GM18517 (cell line): ENCODE measurements at regions not wholly inside any gene's neighbourhood (a gene's known extent, or its start where the extent isn't known, plus 50 kb on each side); places are given as distances from the start of the nearest gene placed in this dataset.

ENCODE experiments used
- ATAC-seq: cut with Tn5 transposase; IDR thresholded peaks from one replicate; pipeline ENCODE4 v1.9.1; 2021; ENCODE audit warnings: mild to moderate bottlenecking, moderate library complexity; ENCODE audit not compliant: unreplicated experiment

- no peak for ATAC-seq
Observed at GRCh38 chr2:58578276-58578675, 337.2 kb upstream of the FANCL start.

DNA sequence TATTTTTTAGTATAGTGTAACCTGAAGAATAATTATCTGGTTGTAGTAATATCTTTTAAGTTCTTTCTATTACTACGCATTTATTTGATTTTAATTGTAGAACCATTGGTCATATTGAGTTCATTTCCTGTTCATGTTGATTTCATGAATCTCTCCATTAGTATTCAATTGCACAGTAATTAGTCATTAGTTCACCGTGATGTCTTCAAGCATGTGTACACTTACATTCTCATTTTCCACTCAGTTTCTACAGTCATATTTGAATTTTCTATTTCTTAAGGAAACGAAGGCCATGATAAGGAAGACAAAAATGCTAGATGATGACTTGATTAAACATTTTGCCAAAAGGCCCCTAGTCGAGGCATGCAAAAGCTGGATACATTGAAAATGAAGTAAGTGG lies 333.7 kb upstream of the FANCL start:
- ATAC-seq, result no peak

GRCh38 chr2:58572731-58573130 lies 331.6 kb upstream of the FANCL start:
- ATAC-seq, result no peak

GRCh38 chr2:58571181-58571852 lies 330.2 kb upstream of the FANCL start:
- ATAC-seq, result peak; percentile 87

DNA sequence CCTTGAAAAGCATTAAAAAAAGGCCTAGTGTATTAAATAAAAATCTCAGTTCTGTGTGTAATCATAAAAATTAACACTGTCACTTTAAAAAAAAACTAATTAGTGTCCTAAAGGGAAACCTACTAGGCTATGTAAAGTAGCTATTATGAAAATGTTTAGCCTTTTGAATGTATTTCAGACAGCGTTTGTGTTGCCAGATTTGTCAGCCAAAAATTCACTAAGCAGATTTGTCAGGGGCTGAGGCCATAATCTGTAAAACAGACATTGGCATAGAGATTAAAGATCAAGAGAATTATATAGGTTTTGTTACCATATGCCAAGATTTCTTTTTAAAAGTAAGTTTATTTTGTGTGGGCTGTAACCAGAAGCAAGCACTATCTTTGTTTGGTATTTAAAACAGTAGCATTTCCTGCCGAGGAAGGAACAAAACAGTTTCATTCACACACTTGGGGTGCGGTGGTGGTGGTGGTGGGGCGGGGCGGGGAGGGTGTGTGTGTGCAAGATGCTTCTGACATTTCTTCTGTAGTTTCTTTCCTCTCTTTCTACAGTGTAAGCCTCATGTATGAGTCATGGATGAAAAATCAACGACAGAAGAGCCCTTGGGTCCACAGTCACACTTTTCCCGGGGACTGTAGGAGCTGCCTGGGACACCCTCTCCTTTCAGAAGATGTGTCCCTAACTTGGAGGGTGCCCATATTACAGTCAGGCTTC lies 328.5 kb upstream of the FANCL start:
- ATAC-seq, result no peak

DNA sequence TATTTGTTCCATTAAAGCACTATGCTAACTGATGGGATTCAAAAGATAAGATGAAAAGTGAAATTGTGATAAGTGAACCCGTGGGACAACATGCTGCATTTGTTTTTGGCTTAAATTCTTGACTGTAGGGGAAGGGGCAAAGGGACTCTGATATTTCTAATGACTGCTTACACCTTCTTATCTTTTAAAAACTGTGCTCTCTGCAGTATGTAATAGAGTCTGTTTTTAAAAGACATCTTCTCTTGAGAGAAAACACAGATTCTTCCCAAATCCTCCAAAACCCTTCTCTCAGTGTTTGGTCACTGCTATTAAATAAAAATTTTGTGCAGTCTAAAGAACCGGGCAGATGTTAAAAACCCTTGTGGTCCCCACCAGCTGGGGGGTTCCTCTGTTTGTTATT lies 327.8 kb upstream of the FANCL start:
- ATAC-seq, result no peak

- ATAC-seq, result no peak
Observed at GRCh38 chr2:58562276-58562675, 321.2 kb upstream of the FANCL start.

DNA sequence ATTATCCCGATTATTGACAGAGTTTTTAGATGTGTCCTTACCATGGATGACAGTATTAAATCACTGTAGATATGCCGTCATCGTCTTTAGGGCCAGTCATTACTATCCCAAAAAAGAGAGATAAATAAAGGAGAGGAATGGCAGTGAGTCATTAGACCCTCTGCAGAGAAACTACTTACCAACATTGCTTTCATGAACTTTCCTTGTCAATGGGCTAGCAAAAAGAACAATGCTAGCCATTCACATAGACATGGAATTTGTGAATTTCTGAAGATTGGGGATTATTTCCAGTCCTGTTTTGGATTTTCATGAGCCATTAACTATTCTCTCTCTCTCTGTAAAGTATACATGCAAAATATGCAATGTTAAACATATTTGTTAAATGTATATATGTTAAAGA lies 319.4 kb upstream of the FANCL start:
- ATAC-seq, result no peak

DNA sequence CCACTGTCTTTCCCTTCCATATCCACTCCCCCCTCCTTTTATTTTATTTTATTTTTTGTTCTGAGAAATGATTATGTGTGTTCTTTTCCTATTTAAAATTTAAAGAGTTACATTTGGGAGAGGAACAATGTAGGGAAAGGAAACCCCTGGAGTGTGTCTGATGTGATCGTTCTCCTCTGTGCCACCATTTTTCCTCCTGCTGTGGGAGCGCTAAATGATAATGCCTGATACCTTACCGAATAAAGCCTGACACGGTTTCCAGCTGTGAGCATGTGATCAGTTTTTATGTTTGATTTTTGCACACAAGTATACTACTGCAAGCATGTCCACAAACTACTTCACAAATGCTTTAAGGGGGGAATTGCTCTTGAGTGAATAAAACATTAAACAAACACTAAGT lies 317.8 kb upstream of the FANCL start:
- no peak for ATAC-seq

GRCh38 chr2:58557176-58557575 lies 316.1 kb upstream of the FANCL start:
- no peak for ATAC-seq

GRCh38 chr2:58553937-58554336 lies 312.8 kb upstream of the FANCL start:
- no peak for ATAC-seq

GRCh38 chr2:58553522-58553921 lies 312.4 kb upstream of the FANCL start:
- no peak for ATAC-seq

- ATAC-seq, result no peak
Observed at GRCh38 chr2:58545300-58546280, 304.5 kb upstream of the FANCL start.

DNA sequence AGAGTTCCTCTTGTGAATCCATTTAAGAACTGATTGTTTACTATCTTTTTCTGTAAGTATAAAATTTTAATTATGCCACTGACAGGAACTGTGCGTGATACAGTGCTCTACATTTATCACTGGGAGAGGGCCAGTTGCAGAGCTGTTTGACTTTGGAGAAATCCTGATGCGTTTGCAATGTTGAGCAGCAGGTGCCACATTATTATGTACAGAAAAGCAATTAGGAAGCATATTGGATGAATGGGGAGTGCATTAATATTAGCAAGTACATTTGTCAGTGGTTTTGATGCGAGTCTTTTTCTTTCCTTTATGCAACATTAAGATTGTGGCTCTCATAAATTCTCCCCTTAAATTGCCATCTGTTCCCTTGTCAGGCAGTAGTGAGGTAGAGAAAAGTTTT lies 302.3 kb upstream of the FANCL start:
- no peak for ATAC-seq

DNA sequence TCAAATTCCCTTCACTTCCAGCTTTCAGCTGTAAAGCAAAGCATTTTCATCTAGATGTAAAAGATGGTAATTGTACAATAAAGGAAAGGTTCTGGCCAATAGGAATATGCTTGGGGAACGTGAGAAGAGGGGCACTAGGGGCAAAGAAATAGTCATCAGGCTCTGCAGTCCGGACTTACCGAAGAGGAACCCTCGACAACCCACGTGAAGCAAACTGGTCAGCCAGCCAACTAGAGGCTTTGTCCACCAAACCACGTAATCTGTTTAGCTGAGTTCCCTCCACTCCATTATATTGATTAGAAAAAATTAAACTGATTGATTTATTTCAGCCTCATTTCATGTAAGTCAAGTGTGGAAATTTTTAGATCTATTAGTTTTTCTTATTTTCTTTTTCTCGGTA lies 300.4 kb upstream of the FANCL start:
- no peak for ATAC-seq

DNA sequence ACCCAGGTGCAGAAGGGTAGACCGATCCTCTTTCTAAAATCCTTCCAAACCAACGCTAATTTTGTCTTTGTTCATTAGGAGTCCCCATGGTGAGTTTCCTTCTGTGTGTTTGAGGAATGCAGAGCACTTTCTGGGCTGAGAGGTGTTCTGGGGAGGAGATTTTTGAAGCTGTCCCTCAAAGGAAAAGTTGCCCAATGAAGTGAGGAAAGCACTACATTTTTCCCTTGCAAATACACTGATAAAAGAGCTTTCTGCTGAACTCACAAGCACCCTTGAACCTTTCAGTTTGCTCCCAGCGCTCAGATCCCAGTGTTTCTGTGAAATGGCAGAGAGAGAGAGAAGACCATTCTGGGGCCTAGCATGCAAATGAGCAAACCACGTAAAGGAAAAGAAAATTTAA lies 299.6 kb upstream of the FANCL start:
- ATAC-seq, result no peak

DNA sequence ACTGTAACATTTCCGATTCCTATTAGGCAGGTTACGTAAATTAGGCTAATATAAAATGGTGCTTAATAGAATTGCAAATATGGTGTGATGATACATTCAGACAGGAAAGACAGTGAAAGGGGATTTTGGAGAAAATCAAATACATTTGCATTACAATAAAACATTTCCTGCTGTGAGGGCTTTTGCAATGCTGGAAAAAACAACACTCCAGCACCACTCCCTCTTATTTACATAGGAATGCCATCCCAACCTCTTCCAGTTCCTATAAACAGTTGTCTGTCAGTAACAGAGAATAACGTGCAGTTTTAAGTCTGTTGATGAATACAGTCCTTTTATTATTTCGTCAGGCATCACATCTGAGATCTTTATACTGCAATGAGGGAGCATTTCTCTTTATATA lies 298.8 kb upstream of the FANCL start:
- ATAC-seq, result no peak

DNA sequence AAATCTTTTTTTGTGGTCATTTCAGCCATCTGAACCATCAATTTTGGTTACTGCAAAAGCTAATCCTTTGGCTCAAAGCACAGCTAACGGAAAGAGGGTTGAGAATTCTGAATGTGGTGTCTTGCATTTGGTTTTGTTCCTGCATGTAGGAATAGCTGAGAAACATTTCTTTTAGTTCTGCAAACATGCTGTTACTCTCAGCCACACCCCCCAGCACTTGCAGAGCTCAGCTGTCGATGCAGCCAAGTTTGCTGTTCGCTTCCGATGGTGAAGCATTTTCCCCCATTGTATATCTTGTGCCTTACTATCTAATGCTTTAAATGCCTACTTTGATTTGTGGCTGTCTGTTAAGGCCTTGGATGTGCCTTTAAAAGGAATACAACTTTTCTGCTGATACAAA lies 294.9 kb upstream of the FANCL start:
- no peak for ATAC-seq

DNA sequence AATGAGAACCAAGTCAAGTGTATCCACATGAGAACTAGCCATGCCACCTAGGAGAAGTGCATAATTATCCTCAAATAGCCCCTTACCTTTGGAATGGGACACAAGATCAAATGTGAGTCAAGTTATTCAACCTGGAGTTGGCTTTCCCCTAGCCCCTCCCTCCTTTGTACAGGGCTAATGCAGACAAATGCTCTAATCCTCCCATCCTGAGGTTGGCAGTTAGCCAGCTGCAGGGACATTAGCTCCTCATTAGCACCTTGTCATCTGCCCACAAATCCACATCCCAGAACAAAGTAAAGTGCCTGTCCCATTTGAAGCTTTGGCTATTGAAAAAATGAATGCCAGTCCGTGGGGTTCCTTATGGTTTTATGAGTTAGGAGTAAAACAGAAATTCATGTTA lies 294.1 kb upstream of the FANCL start:
- ATAC-seq, result no peak

GRCh38 chr2:58533376-58533775 lies 292.3 kb upstream of the FANCL start:
- ATAC-seq, result no peak

DNA sequence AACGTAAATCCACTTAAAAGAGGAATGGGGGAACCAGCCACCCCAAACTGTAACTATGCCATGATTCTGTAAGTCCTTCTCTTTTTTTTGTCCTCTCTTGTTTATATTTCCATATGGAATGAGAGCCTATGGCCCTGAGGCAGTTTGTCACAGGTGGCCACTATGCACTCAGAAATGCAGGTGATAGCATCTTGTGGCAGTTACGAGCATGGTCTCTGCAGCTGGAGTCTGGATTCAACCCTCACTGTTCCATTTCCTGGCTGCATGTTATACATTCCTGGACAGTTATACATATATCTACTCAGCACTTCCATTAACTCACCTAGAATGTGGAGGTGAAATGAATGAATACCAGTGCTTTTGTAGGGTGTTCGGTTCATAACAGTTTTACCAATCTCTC lies 291.5 kb upstream of the FANCL start:
- ATAC-seq, result no peak

DNA sequence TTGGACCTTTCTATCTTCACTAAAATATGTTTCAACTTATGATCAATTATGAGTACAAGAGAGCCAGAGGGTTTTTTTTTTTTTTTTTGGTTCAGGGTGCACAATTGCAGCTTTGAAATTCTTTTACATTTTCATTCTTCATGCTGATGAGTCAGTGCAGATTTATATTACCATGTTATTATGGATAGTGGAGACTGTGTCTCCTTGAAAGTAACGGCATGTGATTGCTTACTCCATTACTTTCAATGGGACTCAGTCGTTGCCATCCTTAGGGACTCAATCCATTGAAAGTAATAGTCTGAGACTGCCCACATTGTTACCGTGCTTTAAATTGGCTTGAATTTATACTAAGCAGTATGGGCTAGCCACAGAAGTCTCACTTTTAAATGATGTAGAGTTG lies 286.5 kb upstream of the FANCL start:
- ATAC-seq, result no peak
